HG03432 (cell line): ENCODE measurements at regions not wholly inside any gene's neighbourhood (a gene's known extent, or its start where the extent isn't known, plus 50 kb on each side); places are given as distances from the start of the nearest gene placed in this dataset.

Experiments used
- ATAC-seq: cut with Tn5 transposase; IDR thresholded peaks from one replicate; pipeline ENCODE4 v1.9.1; 2021; ENCODE audit warnings: mild to moderate bottlenecking, moderate library complexity; ENCODE audit not compliant: unreplicated experiment

DNA sequence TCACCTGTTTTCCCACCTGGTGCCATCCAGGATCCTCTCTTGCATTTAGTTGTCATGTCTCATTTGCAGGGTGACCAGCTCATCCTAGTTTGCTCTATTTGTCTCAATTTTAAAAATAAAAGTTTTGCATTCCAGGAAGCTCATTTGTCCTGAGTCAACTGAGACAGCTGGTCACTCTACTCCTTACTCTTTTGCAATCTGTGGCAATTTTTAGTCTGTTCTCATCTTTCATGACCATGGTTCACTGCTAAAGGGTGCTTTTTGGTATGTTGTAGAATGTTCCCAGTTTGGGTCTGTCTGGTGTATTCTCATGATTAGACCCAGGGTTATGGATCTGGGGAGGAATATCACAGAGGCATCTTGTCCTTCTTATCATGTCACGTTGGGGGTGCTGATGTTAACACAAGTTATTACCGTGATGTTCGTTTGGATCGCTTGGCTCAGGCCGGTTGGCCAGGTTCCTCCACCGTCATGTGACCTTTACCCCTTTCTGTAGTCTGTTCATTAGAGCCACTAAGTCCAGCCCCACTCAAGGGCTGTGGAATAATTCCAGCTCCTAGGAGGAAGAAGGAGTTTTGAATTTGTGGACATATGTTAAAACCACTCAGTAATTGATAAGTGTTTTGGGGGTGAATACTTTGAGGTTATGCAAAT is 103.3 kb upstream of the IGFBP3 start:
- ATAC-seq = no peak

DNA sequence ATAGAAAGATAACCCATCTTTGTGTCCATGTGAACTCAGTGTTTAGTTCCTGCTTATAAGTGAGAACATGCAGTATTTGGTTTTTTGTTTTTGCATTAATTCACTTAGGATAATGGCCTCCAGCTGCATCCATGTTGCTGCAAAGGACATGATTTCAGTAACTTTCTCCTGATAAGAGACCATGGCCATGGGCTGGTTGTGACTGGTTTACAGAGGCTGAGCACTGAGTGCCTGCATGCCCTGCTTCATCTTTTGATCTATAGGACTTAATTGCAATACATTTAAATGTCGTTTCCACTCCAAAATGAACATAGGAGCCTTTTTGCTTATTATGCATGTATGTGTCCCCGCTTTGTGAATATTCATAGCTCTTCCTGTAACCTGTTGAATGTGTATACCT is 101.3 kb upstream of the IGFBP3 start:
- no peak for ATAC-seq

DNA sequence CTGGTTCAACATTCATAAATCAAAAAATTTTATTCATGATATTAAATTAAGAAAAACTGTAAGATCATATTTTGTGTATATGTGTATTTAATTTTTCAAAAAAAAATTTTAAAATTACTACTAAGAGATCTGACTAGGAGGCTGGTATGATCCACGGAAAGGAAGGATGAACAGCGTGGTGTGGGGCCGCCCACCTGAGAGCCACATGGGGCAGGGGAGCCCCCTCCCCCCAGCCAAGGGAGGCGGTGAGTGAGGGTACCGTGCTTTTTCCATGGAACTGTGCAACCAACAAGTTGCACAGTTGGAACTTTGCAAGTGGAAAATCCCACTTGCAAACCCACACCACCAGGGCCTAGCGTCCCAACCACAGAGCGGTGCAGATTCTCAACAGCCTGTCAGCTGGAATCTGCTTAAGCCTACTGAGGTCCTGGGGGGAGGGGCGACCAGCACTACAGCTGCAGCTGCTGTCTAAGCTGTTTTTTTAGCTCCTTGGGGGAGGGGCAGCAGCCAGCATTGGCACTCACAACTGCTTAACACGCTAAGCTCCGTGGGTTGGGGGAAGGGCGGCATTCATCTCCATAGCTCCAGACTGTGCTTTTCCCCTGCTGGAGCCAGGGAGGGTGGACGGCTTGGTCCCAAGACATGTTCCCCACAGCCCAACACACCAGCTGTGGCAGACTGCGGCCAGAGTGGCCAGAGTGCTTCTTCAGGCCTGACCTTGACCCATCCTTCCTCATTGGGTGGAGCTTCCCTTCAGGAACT is 94.2 kb upstream of the IGFBP3 start:
- ATAC-seq = no peak

DNA sequence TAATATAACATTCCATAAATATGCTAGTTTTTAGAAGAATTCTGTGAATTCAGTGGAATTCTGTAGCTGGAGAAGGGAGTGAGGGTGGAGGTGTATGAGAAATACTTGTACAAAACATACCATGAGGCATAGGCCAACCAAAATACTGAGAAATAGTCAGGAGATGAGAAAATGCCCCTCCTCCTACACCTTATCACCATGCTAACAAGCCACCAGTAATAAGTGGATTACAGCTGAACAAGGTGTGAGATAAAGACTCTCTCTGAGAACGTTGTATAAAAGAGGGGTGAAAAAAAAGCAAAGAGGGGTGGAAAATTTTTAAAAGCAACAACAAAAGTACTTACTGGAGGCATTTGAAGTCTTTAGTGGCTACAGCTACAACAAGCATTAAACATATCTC is 90.4 kb upstream of the IGFBP3 start:
- no peak for ATAC-seq

DNA sequence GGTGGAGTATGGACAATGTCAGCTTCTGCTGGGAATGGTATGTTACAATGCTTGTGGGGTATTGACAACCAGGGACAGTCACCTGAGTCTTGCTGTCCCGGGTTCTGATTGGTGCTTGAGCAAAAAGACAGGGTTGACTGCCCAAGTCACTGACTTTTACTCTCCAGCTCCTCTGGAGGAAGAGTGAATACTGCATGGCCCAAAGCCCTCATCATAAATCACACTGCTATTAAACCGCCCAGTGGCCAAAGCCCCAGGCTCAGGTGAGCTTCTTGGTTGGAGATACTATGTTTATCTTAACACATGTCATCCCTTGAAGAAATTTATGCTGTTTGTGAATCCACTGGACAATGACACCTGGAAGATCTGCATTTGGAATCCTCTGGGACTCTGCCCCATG is 90.0 kb upstream of the IGFBP3 start:
- ATAC-seq = no peak

DNA sequence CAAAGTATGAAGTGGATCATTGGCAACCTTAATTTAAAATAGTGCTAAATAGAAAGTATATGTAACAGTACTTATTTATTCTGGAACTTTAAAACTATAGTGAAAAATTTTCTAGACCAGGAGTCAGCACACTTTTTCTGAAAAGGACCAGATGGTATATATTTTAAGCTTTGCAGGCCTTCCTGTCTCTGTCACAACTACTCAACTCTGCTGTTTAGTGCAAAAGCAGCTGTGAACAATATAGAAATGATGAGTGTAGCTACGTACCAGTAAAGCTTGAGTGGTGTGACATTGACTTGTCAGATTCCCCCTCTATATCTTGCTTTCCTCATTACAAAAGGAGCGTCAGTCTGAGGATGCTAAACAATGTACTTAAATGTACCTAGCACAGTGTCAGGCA is 88.1 kb upstream of the IGFBP3 start:
- ATAC-seq = no peak

DNA sequence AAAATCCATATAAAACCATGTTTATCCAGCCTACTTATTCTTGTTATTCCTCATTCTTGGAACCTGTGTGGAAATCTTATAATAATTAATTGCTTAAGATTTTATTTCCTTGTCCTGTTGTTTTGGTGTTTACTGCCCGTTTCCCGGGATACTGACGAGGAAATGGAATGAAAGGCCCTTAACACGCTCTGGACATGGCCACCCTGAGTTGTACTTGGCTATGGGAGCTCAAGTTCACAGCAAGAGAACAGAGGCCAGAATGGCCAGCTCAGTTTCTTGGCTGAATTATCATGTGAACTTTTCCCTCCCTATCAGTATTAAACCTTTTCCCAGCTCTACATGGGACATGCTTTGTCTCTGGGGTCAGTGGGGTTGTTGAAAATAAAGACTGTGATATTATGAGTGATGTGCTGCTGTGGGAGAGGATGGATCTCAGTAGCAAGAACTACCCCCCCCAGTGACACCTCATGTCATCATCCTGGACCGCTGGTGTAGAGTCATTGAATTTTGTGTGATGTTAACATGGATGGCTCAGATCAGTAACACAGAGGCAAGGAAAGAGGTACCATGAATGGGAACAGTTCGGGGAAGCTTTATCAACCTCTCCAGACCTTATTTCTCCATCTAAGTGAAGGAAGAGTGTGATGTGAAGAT is 87.0 kb upstream of the IGFBP3 start:
- ATAC-seq = no peak

DNA sequence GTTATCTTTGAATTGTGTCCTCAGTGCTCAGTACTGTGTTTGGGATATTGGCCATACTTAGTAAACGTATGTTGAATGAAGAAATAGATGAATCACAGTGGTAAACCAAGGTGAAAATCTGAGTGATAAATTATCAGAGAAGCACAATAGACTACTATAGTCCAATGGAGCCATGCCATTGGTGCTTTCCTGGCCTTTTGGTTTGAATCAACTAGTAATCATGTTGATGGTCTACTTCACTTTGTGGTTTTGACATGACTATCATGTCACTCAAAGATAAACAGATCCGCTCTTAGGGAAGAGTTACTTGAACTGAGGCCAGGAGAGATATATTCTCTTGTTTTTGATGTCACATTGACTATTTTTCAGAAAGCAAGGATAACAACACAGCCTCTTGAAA is 86.1 kb upstream of the IGFBP3 start:
- no peak for ATAC-seq

DNA sequence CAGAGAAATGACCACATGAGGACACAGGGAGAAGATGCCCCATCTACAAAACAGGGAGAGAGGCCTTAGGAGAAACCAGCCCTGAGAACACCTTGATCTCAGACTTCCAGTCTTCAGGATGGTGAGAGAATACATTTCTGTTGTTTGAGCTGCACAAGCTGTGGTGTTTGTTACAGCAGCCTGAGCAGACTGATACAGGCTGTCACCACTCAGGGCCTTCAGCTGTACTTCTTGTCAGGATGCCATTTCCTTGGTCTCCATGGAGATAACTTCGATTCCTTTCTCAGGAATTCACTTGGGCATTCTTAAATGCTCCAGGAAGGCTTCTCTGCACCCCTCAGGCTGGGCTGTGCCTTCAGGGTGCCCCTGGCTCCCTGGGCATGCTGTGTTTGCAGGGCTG is 85.7 kb upstream of the IGFBP3 start:
- no peak for ATAC-seq

DNA sequence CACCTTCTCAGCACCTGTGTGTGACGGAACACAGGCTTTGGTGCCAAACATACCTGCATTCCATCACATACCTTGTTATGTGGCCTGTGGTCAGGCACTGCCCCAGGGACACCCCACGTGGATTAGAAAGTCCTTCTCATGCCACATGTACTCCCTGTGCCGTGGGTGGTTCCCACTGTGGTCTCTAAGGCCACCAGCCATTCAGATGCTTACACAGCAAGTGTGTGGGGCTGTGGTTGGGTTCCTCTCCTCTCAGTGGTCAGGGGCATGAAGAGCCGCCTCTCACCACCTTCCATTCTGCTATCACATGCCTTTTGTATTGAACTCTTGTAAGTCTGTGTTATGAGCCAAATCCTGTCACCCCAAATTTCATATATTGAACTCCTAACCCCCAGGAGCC is 85.1 kb upstream of the IGFBP3 start:
- ATAC-seq = no peak

DNA sequence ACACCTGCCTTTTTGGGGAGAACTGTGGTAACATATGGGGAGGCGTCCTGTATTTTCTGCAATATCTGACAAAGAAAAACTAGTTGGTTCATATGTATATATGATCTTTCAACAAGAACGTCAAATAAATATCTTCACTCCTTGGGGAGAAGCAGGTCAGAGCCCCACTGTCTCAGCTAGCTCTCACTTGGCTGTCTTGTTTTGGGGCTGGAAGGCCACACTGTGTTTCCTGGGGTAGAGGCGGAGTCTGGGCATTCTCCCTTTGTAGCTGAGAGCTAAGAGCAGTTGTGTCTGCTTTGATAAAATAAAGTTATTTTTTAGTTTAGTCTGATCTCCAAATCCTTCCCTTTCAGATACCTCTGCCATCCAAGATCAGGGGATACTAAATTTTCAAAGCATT is 83.9 kb upstream of the IGFBP3 start:
- ATAC-seq = no peak

DNA sequence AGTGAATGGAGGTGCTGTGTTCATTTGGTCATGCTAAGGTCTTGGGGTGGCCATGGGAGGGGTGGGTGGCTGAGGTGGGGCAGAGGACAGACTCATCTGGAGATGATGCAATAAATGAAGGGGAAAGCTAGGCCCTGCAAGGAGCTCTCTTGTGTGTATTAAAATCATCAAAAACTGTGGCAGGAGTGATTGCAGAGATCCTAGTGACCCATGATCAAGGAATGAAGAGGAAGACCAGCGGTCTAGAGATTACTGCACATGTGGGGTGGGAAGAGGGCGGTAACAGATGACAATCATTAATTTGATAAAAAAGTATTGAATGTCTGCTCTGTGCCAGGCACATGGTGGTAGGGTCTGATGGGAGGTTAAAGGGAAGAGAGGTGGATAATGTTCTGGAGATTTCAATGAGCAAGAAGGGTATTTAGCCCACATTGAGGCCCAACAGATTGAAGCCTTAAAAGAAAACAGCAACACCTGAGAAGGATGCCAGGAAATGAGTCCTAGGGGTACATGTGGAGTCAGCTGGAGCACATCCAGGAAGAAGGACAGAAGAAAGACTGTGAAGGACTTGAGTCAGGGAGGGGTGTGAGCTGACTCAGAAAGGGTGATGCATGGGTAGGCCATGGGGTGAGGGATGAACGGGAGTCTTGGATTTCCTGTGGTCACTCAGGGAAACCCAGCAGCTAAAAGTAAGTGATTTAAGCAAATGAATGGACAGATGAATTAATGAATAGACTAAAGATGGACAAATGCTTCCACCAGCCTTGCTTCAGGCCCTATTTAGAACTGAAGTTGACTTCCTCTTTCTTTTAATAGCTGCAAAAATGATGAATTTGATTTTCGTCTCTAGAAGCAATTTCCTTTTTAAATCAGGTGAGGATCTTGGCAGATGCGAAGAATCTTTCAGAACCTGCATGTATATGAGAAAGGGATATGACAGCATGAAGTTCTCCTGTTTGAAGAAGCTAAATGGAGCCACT is 83.1 kb upstream of the IGFBP3 start:
- no peak for ATAC-seq

DNA sequence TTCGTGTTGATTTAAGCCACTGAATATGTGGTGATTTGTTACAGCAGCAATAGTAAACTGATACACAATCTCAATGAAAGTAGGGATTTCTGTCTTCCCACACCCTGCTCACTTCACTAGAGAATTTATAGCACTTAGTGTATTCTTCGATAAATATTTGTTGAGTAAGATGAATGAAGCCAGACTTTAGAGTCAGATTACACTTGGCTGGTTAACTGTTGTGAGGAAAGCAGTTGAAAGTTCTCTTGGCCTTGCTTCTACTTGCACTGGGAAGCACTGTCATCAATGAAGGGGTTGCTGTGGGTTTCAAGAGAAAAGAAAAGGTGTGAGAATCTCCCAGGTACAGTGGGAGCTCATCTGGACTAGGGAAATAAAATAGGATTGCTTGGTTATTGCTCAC is 82.1 kb upstream of the IGFBP3 start:
- ATAC-seq = no peak

DNA sequence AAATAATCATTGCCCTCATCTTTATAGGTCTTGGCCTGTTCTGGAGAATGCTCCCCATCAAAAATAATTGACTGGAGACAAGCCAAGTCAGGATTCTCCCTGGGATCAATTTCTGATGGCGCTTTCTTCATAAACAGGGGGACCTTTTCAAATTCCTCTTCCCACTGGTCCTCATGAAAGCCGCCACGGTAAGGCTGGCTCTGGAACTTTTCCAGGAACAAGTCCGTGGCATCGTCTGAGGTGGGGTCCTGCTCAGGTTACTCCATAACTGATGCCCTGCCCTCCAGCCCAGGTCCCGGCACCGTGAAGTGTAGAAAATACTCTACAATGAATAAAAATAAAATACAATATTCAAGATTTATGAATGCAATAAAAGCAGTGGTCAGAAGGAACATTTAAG is 79.4 kb upstream of the IGFBP3 start:
- ATAC-seq = no peak

DNA sequence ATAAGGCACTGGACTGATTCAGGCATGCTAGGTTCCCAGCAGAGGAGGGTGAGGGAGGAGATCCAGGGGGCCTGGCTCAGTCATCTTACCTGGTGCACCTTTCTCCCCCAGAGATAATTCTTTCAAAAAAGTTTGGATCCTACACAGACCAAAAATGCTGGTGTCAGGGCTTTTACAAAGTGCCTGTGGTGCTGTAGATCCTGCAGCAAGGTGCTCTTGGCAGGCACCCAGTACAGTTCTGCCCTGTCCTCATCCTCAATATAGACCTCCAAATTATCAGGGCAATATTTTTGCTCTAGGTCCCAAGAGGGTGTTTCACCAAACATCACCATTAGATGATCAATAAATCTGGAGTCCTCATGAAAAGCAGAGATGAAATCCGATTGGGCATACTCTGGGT is 78.5 kb upstream of the IGFBP3 start:
- no peak for ATAC-seq

DNA sequence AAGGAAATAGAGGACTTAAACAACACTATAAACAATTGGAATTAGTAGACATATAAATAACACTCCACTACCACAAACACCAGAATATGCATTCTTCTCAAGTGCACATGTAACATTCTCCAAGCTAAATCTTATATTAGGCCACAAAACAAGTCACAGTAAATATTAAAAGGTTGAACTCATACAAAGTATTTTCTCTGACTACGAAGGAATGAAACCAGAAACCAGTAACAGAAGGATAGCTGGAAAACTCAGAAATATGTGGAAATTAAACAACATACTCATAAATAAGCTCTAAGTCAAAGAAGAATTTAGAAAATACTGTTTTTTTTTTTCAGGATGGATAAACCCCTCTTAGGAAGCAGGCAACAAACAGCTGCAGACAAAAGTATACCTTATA is 77.4 kb upstream of the IGFBP3 start:
- ATAC-seq = no peak

DNA sequence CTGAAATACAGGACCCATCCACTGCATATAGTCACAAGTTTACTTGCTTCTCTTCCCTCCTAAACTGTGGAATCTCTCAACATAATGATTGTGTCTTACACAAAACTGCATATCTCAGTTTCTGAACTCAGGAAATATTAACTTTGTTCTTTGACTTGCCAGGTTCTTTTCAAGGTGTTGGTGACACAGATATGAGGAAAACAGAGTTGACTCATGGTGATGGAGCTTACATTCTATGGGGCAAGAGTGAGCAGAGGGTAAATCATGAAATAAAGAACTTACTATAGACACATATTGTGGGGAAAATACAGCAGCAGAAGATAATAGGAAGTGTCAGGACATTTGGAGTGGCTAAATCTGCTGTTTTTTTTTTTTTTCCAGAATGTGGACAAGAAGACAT is 72.5 kb upstream of the IGFBP3 start:
- no peak for ATAC-seq

DNA sequence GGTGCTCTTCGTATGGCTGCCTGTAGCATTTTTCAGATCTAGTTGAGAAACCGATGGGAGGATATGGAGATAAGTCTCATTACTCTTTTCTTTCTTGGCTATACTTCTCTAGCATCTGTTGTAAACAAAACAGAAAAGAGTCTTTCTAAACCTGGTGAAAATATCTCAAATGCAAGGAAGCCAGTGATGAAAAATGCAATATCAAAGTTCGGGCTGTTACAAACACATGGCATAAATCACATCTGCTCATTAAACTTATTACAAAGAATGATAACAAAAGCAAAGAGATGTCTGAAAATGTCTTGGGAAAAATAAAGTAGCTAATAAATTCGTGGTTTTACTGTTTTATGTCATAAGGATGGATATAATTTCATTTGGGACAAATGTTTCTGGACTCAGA is 71.8 kb upstream of the IGFBP3 start:
- ATAC-seq = no peak

DNA sequence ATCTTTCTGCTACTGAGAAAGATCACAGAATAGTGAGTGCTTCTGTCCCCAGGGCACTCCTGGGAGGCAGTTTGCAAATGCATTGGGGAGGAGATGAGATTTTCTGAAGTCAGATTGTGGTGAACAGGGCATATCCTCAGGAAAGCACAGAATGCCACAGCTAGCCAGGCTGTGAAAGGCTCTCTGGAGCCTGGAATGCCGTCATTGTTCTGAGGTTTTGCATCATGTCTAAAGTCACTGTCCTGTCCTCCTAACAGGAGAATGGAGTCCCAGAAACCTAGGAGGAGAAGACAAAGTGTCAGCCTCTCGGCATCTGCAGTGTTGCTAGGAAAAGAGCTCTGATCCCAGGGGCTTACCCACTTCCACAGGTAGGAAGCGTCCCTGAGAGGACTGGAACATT is 69.2 kb upstream of the IGFBP3 start:
- ATAC-seq = no peak

DNA sequence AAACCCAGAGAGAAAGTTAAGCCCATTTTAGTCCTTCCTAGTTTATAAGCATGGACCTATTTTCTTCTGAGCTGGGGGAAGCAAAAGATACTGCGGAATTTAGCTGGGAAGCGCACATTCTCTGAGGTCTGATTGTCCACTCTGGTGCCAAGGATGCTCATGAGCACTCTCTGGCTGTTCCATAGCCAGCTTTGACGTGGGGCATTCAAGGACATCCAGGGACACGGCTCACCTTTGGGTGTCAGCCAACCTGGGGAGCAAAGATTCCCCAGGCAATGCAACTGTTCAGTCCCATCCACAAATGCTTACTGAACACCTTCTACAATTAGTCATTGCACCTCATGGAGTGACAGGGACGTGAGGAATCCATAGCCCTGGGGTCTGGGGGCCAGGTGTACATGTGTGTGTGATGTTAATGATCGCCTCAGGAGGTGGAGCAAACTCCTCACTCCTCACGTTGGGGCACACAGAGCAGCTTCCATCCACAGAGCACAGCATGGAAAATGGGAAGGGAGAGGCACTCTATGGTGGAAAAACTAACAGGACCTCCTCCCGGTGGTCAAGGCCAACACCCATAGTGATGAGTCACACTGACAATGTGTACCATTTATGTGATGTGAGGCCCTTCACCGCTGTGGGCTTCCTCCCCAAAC is 67.5 kb upstream of the IGFBP3 start:
- no peak for ATAC-seq
